NCI-H1436 treated with DMSO at 0.1 percent for 48 hours (cell line): ENCODE measurements at regions not wholly inside any gene's neighbourhood (a gene's known extent, or its start where the extent isn't known, plus 50 kb on each side); places are given as distances from the start of the nearest gene placed in this dataset.
"Not testable (repeated sequence)": the region's sequence is repeated elsewhere in the genome, so short reads cannot be mapped to it uniquely, and the experiment has no call there.

Experiments
- DNase-seq: peaks from one replicate; lab custom pipeline; 2025; lab: John Stamatoyannopoulos, UW

- no peak for DNase-seq
These were observed 393.1 kb upstream of the KCND2 start for GRCh38 chr7:119879835-119880234.

- no peak for DNase-seq
These were observed 387.0 kb upstream of the KCND2 start for GRCh38 chr7:119886007-119886406.

GRCh38 chr7:119886525-119886924 lies 386.4 kb upstream of the KCND2 start:
- DNase-seq = not testable (repeated sequence)

GRCh38 chr7:119888251-119888650 lies 384.7 kb upstream of the KCND2 start:
- no peak for DNase-seq

GRCh38 chr7:119890631-119891030 lies 382.3 kb upstream of the KCND2 start:
- DNase-seq = no peak

- no peak for DNase-seq
These were observed 377.7 kb upstream of the KCND2 start for GRCh38 chr7:119895320-119895719.

- no peak for DNase-seq
These were observed 376.6 kb upstream of the KCND2 start for GRCh38 chr7:119896386-119896785.

GRCh38 chr7:119900996-119901672 lies 371.8 kb upstream of the KCND2 start:
- no peak for DNase-seq

GRCh38 chr7:119903085-119903484 lies 369.9 kb upstream of the KCND2 start:
- no peak for DNase-seq

GRCh38 chr7:119905495-119905894 lies 367.5 kb upstream of the KCND2 start:
- no peak for DNase-seq

- no peak for DNase-seq
These were observed 364.0 kb upstream of the KCND2 start for GRCh38 chr7:119908948-119909347.

- not testable (repeated sequence) for DNase-seq
These were observed 358.9 kb upstream of the KCND2 start for GRCh38 chr7:119914119-119914518.

GRCh38 chr7:119916501-119916900 lies 356.5 kb upstream of the KCND2 start:
- no peak for DNase-seq

- no peak for DNase-seq
These were observed 354.8 kb upstream of the KCND2 start for GRCh38 chr7:119918185-119918584.

- DNase-seq = no peak
These were observed 353.0 kb upstream of the KCND2 start for GRCh38 chr7:119919986-119920385.

- no peak for DNase-seq
These were observed 347.2 kb upstream of the KCND2 start for GRCh38 chr7:119925581-119926289.

GRCh38 chr7:119929891-119930290 lies 343.1 kb upstream of the KCND2 start:
- DNase-seq = no peak

- DNase-seq = no peak
These were observed 341.6 kb upstream of the KCND2 start for GRCh38 chr7:119931230-119931824.

- DNase-seq = no peak
These were observed 337.5 kb upstream of the KCND2 start for GRCh38 chr7:119935418-119936025.

- DNase-seq = no peak
These were observed 336.1 kb upstream of the KCND2 start for GRCh38 chr7:119936836-119937235.

- no peak for DNase-seq
These were observed 335.2 kb upstream of the KCND2 start for GRCh38 chr7:119937745-119938144.

- DNase-seq = no peak
These were observed 328.9 kb upstream of the KCND2 start for GRCh38 chr7:119943942-119944600.
